H9 (cell line): ENCODE measurements at regions not wholly inside any gene's neighbourhood (a gene's known extent, or its start where the extent isn't known, plus 50 kb on each side); places are given as distances from the start of the nearest gene placed in this dataset.

ENCODE experiments used
- DNase-seq: peaks from one replicate; pipeline ENCODE4 v3.0.0-alpha.2; 2017
- H2AFZ ChIP-seq: one replicate; pipeline ENCODE4 v1.6.1; 2013; ENCODE audit warnings: mild to moderate bottlenecking, low read length, control low read depth, moderate library complexity
- H2AK5ac ChIP-seq: 2 replicates; pipeline ENCODE4 v1.6.1; 2013; ENCODE audit warnings: low read length, control low read depth, mixed read lengths; ENCODE audit not compliant: insufficient read length
- H2BK120ac ChIP-seq: one replicate; pipeline ENCODE4 v1.6.1; 2013; ENCODE audit warnings: low read depth, mild to moderate bottlenecking, low read length, control low read depth, inconsistent platforms; ENCODE audit not compliant: poor library complexity, severe bottlenecking
- H2BK12ac ChIP-seq: 2 replicates; pipeline ENCODE4 v1.6.1; 2013; ENCODE audit warnings: low read length, control low read depth, mixed read lengths, low read depth; ENCODE audit not compliant: insufficient read length
- H2BK15ac ChIP-seq: 2 replicates; pipeline ENCODE4 v1.6.1; 2013; ENCODE audit warnings: low read depth, low read length, control low read depth
- H2BK20ac ChIP-seq: one replicate; pipeline ENCODE4 v1.6.1; 2013; ENCODE audit warnings: low read depth, mild to moderate bottlenecking, low read length, control low read depth, inconsistent platforms; ENCODE audit not compliant: poor library complexity, severe bottlenecking
- H2BK5ac ChIP-seq: 2 replicates; pipeline ENCODE4 v1.6.1; 2013; ENCODE audit warnings: low read length, control low read depth, mixed read lengths; ENCODE audit not compliant: insufficient read length
- H3K14ac ChIP-seq: 2 replicates; pipeline ENCODE4 v1.6.1; 2013; ENCODE audit warnings: low read length, control low read depth; ENCODE audit not compliant: insufficient read depth
- H3K18ac ChIP-seq: 2 replicates; pipeline ENCODE4 v1.6.1; 2013; ENCODE audit warnings: low read depth, mild to moderate bottlenecking, mixed read lengths, low read length, control low read depth; ENCODE audit not compliant: insufficient read length
- H3K23ac ChIP-seq: 2 replicates; pipeline ENCODE4 v1.6.1; 2013; ENCODE audit warnings: low read length, control low read depth, mixed read lengths, low read depth; ENCODE audit not compliant: insufficient read length
- H3K23me2 ChIP-seq: 2 replicates; pipeline ENCODE4 v1.6.1; 2013; ENCODE audit warnings: low read depth, mild to moderate bottlenecking, mixed read lengths, low read length, control low read depth; ENCODE audit not compliant: insufficient read length, poor library complexity, severe bottlenecking
- H3K27ac ChIP-seq: 2 replicates; pipeline ENCODE4 v1.5.1; 2013; ENCODE audit warnings: low read length, control low read depth, mixed read lengths, low read depth; ENCODE audit not compliant: insufficient read length
- H3K27me3 ChIP-seq: 2 replicates; pipeline ENCODE4 v1.6.1; 2013; ENCODE audit warnings: low read length, control low read depth, inconsistent platforms; ENCODE audit not compliant: insufficient read depth
- H3K4ac ChIP-seq: 2 replicates; pipeline ENCODE4 v1.6.1; 2013; ENCODE audit warnings: low read depth, mild to moderate bottlenecking, control low read depth, inconsistent platforms, low read length, moderate library complexity
- H3K4me1 ChIP-seq: 2 replicates; pipeline ENCODE4 v1.6.1; 2013; ENCODE audit warnings: low read length, control low read depth, inconsistent platforms; ENCODE audit not compliant: insufficient read depth
- H3K4me2 ChIP-seq: 2 replicates; pipeline ENCODE4 v1.6.1; 2013; ENCODE audit warnings: low read length, control low read depth, mixed read lengths; ENCODE audit not compliant: insufficient read length, insufficient read depth
- H3K56ac ChIP-seq: 2 replicates; pipeline ENCODE4 v1.6.1; 2013; ENCODE audit warnings: low read depth, mild to moderate bottlenecking, mixed read lengths, low read length, control low read depth; ENCODE audit not compliant: insufficient read length
- H3K79me1 ChIP-seq: 2 replicates; pipeline ENCODE4 v1.6.1; 2013; ENCODE audit warnings: low read depth, mild to moderate bottlenecking, moderate library complexity, low read length, control low read depth, inconsistent platforms; ENCODE audit not compliant: insufficient read depth, poor library complexity, severe bottlenecking
- H3K79me2 ChIP-seq: 2 replicates; pipeline ENCODE4 v1.6.1; 2013; ENCODE audit warnings: low read length, control low read depth, inconsistent platforms; ENCODE audit not compliant: insufficient read depth
- H3K9ac ChIP-seq: 2 replicates; pipeline ENCODE4 v1.6.1; 2013; ENCODE audit warnings: low read length, control low read depth, mixed read lengths; ENCODE audit not compliant: insufficient read length; ENCODE audit errors: extremely low read depth
- H3K9me3 ChIP-seq: one replicate; pipeline ENCODE4 v1.6.1; 2013; ENCODE audit warnings: low read depth, low read length, inconsistent platforms; ENCODE audit not compliant: control insufficient read depth
- H3T11ph ChIP-seq: one replicate; pipeline ENCODE4 v1.6.1; 2013; ENCODE audit warnings: mild to moderate bottlenecking, low read length, control low read depth, inconsistent platforms
- H4K20me1 ChIP-seq: one replicate; pipeline ENCODE4 v1.6.1; 2013; ENCODE audit not compliant: control insufficient read depth, insufficient read length, insufficient read depth
- H4K5ac ChIP-seq: 2 replicates; pipeline ENCODE4 v1.6.1; 2013; ENCODE audit warnings: low read depth, mild to moderate bottlenecking, mixed read lengths, low read length, control low read depth; ENCODE audit not compliant: insufficient read length
- H4K8ac ChIP-seq: replicated peaks from 2 replicates; pipeline ENCODE4 v1.6.1; 2013; ENCODE audit warnings: low read length, control low read depth, mixed read lengths, low read depth; ENCODE audit not compliant: insufficient read length
- H4K91ac ChIP-seq: 2 replicates; pipeline ENCODE4 v1.6.1; 2013; ENCODE audit warnings: low read depth, mild to moderate bottlenecking, moderate library complexity, mixed read lengths, low read length, control low read depth; ENCODE audit not compliant: insufficient read length
- H3K27ac Mint-ChIP-seq, 3 experiments: 2 replicates in 2 of 3; 3 replicates in 1 of 3; pipeline ENCODE4 v1.8.0; 2020 to 2021; ENCODE audit warnings: mixed read lengths in 3 of 3, mild to moderate bottlenecking in 1 of 3, moderate library complexity in 1 of 3
- H3K27me3 Mint-ChIP-seq: 2 replicates; pipeline ENCODE4 v1.8.0; 2021; ENCODE audit warnings: low read depth, mild to moderate bottlenecking, moderate library complexity, mixed read lengths
- H3K36me3 Mint-ChIP-seq, 3 experiments: 2 replicates in 2 of 3; 3 replicates in 1 of 3; pipeline ENCODE4 v1.8.0; 2020 to 2021; ENCODE audit warnings: low read depth in 3 of 3, mixed read lengths in 3 of 3; ENCODE audit not compliant: insufficient read depth in 1 of 3
- H3K4me1 Mint-ChIP-seq, 2 experiments: 2 replicates each; pipeline ENCODE4 v1.8.0; 2020; ENCODE audit warnings: mixed read lengths in 2 of 2
- H3K4me3 Mint-ChIP-seq, 2 experiments: 2 replicates in 1 of 2; 3 replicates in 1 of 2; pipeline ENCODE4 v1.8.0; 2020 to 2021; ENCODE audit warnings: mild to moderate bottlenecking in 2 of 2, mixed read lengths in 2 of 2, moderate library complexity in 1 of 2
- H3K9me3 Mint-ChIP-seq, 2 experiments: 2 replicates in 1 of 2; 3 replicates in 1 of 2; pipeline ENCODE4 v1.8.0; 2020; ENCODE audit warnings: mild to moderate bottlenecking in 2 of 2, mixed read lengths in 2 of 2, moderate library complexity in 1 of 2
- CTCF ChIP-seq: fragments of 200-600 bp; sonication (generic); conservative IDR thresholded peaks from 3 replicates; pipeline ENCODE4 v1.8.0; 2021; ENCODE audit warnings: antibody characterized with exemption, mild to moderate bottlenecking
- WGBS: extraction: QIAGEN DNeasy Blood & Tissue Kit; methylation state at CpG from one replicate; pipeline ENCODE4 v1.1.7; 2013; ENCODE audit warnings: missing lambda C conversion rate, low lambda C conversion rate, mixed read lengths; ENCODE audit not compliant: insufficient read length; ENCODE audit errors: extremely low coverage; 5-methylcytosine and 5-hydroxymethylcytosine counted together

GRCh38 chr13:69092615-69093322 lies 1014.9 kb upstream of the ATXN8OS start:
- H3K27me3 Mint-ChIP-seq = no peaks in the 10 kb centered on the region
- WGBS = no CpG with 5 or more reads among the region's 6 CpGs
- Histone ChIP-seq H4K91ac (no peak overlapping the region), H2AFZ (peak overlapping the region; percentile 44), H3K27me3 (no peaks in the 10 kb centered on the region), H3T11ph (no peak overlapping the region), H3K4me1 (no peaks in the 10 kb centered on the region), H3K18ac (no peak overlapping the region), H3K27ac (no peak overlapping the region), H4K8ac (no peak overlapping the region), H4K5ac (no peak overlapping the region), H3K14ac (no peak overlapping the region), H3K4ac (no peak overlapping the region), H4K20me1 (no peaks in the 10 kb centered on the region), H3K23ac (no peak overlapping the region), H3K56ac (no peak overlapping the region), H2BK20ac (no peak overlapping the region), H3K9ac (no peak overlapping the region), H3K9me3 (no peaks in the 10 kb centered on the region), H3K23me2 (no peaks in the 10 kb centered on the region), H3K79me2 (no peaks in the 10 kb centered on the region), H2BK120ac (no peak overlapping the region), H2BK15ac (no peak overlapping the region), H3K79me1 (no peaks in the 10 kb centered on the region), H2AK5ac (no peak overlapping the region), H2BK12ac (no peak overlapping the region), H2BK5ac (no peak overlapping the region), H3K4me2 (no peak overlapping the region)
- peak overlapping the region in 2 of 3 experiments; percentile 23 to 74; a peak in 1 of 7 replicates for H3K27ac Mint-ChIP-seq
- peaks cover 0 to 8% of the 10 kb centered on the region in 2 experiments; a peak in 2 of 4 replicates for H3K4me1 Mint-ChIP-seq
- H3K9me3 Mint-ChIP-seq = no peaks in the 10 kb centered on the region
- TF ChIP-seq CTCF = peak; percentile 67
- peak; percentile 61 for DNase-seq
- no peak overlapping the region for H3K4me3 Mint-ChIP-seq
- no peaks in the 10 kb centered on the region for H3K36me3 Mint-ChIP-seq
